Osteoblast (primary cell): ENCODE measurements at regions not wholly inside any gene's neighbourhood (a gene's known extent, or its start where the extent isn't known, plus 50 kb on each side); places are given as distances from the start of the nearest gene placed in this dataset.
"Not testable (repeated sequence)": the region's sequence is repeated elsewhere in the genome, so short reads cannot be mapped to it uniquely, and the experiment has no call there.

ENCODE experiments used
- DNase-seq: peaks from one replicate; pipeline ENCODE4 v3.0.0; 2011; ENCODE audit warnings: low spot score, mixed read lengths; ENCODE audit not compliant: insufficient read length; ENCODE audit errors: missing footprints
- H2AFZ ChIP-seq: 2 replicates; pipeline ENCODE4 v1.6.0; 2011; ENCODE audit warnings: mild to moderate bottlenecking, low read length
- H3K27ac ChIP-seq: 2 replicates; pipeline ENCODE4 v1.5.1; 2011; ENCODE audit warnings: mild to moderate bottlenecking, low read depth, low read length, moderate library complexity
- H3K27me3 ChIP-seq: 2 replicates; pipeline ENCODE4 v1.6.0; 2012; ENCODE audit warnings: mild to moderate bottlenecking, control low read depth, inconsistent platforms, low read length, moderate library complexity; ENCODE audit not compliant: insufficient read depth
- H3K36me3 ChIP-seq: 2 replicates; pipeline ENCODE4 v1.5.1; 2011; ENCODE audit warnings: mild to moderate bottlenecking, low read length, control low read depth, moderate library complexity; ENCODE audit not compliant: insufficient read depth
- H3K4me1 ChIP-seq: 2 replicates; pipeline ENCODE4 v1.5.1; 2011; ENCODE audit warnings: mild to moderate bottlenecking, low read length, control low read depth, moderate library complexity; ENCODE audit not compliant: insufficient read depth
- H3K4me2 ChIP-seq: 2 replicates; pipeline ENCODE4 v1.6.0; 2011; ENCODE audit warnings: mild to moderate bottlenecking, low read length; ENCODE audit not compliant: insufficient read depth
- H3K4me3 ChIP-seq: fragments of 200-600 bp; sonication (generic); 3 replicates; pipeline ENCODE4 v1.5.1; 2012; ENCODE audit warnings: mild to moderate bottlenecking, low read length, inconsistent platforms; ENCODE audit not compliant: insufficient read depth
- H3K79me2 ChIP-seq: 2 replicates; pipeline ENCODE4 v1.6.0; 2012; ENCODE audit warnings: mild to moderate bottlenecking, low read length, control low read depth, inconsistent platforms; ENCODE audit not compliant: insufficient read depth
- H3K9me3 ChIP-seq: 2 replicates; pipeline ENCODE4 v1.5.1; 2011; ENCODE audit warnings: low read depth, low read length, control low read depth
- H4K20me1 ChIP-seq: 2 replicates; pipeline ENCODE4 v1.6.0; 2012; ENCODE audit warnings: mild to moderate bottlenecking, low read length, control low read depth; ENCODE audit not compliant: insufficient read depth
- TF ChIP-seq, protein P1 (sequence below): IDR thresholded peaks from 2 replicates; pipeline ENCODE4 v1.5.1; 2011; ENCODE audit warnings: mild to moderate bottlenecking, low read depth, low read length, moderate library complexity; ENCODE audit errors: extremely low read depth

DNA sequence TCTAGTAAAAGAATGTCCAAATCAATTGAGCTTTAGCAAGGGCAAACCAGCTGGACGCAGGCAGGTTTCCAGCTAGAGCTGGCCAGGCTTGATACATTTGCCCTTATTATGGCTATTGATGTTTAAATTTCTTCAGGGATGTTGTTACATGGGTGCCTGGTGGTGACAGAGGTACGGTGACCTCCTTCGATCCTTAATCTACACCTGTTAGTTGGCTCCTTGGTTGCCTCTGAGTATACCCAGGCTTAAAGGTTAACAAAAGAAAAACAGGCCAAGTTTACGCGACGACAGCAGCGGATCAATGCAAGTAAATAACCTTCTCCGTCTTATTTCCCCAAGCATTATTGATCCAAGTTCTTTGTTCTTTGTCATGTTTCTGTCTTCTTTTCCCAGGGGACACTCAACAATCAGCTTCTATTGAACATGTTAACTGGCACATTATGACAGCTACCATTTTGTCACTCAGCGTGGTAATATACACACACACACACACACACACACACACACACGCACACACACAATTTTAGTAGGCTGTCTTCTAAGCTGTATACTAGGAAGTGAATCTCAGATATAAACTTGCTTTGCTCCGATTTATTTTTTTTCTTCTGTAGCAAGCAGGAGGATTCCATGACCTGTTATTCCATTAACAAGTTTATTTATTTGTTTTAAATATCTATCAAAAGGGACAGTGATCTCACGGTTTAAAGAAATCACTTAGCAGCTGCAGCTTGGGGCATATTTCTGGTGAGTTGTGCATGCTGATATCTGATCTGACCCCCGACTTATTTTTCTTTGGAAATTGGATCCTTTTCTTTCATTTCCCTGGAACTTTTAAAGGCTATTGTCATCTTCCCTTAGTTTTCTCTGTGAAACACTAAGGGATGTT is 844.7 kb downstream of the MCTP2 start:
- no peaks in the 10 kb centered on the region for H3K9me3 ChIP-seq
- no peaks in the 10 kb centered on the region for H3K27me3 ChIP-seq
- no peak overlapping the region for H2AFZ ChIP-seq
- H3K4me2 ChIP-seq: no peak overlapping the region
- no peaks in the 10 kb centered on the region for H4K20me1 ChIP-seq
- TF ChIP-seq, protein P1, sequence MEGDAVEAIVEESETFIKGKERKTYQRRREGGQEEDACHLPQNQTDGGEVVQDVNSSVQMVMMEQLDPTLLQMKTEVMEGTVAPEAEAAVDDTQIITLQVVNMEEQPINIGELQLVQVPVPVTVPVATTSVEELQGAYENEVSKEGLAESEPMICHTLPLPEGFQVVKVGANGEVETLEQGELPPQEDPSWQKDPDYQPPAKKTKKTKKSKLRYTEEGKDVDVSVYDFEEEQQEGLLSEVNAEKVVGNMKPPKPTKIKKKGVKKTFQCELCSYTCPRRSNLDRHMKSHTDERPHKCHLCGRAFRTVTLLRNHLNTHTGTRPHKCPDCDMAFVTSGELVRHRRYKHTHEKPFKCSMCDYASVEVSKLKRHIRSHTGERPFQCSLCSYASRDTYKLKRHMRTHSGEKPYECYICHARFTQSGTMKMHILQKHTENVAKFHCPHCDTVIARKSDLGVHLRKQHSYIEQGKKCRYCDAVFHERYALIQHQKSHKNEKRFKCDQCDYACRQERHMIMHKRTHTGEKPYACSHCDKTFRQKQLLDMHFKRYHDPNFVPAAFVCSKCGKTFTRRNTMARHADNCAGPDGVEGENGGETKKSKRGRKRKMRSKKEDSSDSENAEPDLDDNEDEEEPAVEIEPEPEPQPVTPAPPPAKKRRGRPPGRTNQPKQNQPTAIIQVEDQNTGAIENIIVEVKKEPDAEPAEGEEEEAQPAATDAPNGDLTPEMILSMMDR: no peak
- no peaks in the 10 kb centered on the region for H3K4me1 ChIP-seq
- H3K4me3 ChIP-seq: no peak overlapping the region
- no peak overlapping the region for H3K27ac ChIP-seq
- DNase-seq: no peak
- H3K79me2 ChIP-seq: no peaks in the 10 kb centered on the region
- H3K36me3 ChIP-seq: no peaks in the 10 kb centered on the region

DNA sequence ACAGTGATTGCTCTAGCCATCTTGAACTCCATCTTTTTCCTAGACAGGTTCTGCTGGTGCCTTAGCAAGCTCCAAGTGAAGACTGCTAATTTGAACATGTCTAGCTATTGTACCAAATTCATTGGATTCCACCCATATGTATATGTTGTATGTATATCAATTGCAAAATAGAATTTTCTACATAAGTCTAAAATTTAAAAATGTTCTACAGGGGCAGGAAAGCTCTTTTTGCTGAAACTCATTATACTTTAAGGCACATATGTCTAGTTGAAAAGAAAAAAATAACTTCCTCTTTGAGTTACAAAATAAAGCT is 845.3 kb downstream of the MCTP2 start:
- Histone ChIP-seq H4K20me1 (no peaks in the 10 kb centered on the region), H3K4me3 (no peak overlapping the region), H3K27ac (no peak overlapping the region), H3K4me1 (no peaks in the 10 kb centered on the region), H3K36me3 (no peaks in the 10 kb centered on the region), H3K9me3 (no peaks in the 10 kb centered on the region), H2AFZ (no peak overlapping the region), H3K79me2 (no peaks in the 10 kb centered on the region), H3K27me3 (no peaks in the 10 kb centered on the region), H3K4me2 (no peak overlapping the region)
- DNase-seq: no peak
- TF ChIP-seq, protein P1: no peak

DNA sequence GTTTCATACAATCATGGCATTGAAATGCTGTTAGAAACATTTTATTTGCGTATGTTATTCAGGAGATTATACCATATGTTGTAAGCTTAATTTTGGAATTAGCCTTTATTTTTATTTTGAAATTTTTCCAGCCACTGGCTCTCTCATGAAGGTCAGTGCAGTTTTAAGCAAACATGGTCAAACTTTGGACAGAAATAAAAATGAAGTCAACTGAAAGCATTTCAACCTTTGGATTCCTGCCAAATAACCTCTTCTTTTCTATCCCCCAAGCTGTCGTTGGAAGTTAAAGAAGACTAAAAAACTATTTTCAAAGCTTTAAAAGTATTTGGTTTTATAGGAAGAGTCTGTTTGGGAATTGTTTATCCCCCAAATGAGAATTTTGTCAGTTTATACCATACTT is 846.6 kb downstream of the MCTP2 start:
- Histone ChIP-seq H4K20me1 (no peaks in the 10 kb centered on the region), H3K4me2 (no peak overlapping the region), H3K4me3 (no peak overlapping the region), H2AFZ (no peak overlapping the region), H3K27me3 (no peaks in the 10 kb centered on the region), H3K9me3 (no peaks in the 10 kb centered on the region), H3K79me2 (no peaks in the 10 kb centered on the region), H3K27ac (no peak overlapping the region), H3K36me3 (no peaks in the 10 kb centered on the region), H3K4me1 (no peaks in the 10 kb centered on the region)
- TF ChIP-seq, protein P1: no peak
- no peak for DNase-seq

DNA sequence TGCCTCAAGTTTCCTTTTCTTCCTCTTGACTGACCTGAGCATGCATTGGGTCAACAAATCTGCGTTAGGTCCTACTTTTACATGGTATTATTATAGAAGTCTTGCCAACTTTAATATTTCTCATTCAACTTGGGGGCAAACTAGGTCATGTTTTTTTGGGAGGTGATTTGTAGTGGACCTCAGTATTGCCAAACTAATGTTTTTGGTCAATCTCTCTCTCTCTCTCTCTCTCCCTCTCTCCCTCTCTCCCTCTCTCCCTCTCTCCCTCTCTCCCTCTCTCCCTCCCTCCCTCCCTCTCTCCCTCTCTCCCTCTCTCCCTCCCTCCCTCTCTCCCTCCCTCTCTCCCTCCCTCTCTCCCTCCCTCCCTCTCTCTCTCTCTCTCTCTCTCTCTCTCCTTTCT is 848.9 kb downstream of the MCTP2 start:
- H4K20me1 ChIP-seq, H3K9me3 ChIP-seq, H3K4me3 ChIP-seq, H3K36me3 ChIP-seq, H3K4me2 ChIP-seq, H3K27me3 ChIP-seq, H3K4me1 ChIP-seq, H3K27ac ChIP-seq, H2AFZ ChIP-seq, DNase-seq, H3K79me2 ChIP-seq: not testable (repeated sequence)
